BJ (cell line): ENCODE measurements at regions not wholly inside any gene's neighbourhood (a gene's known extent, or its start where the extent isn't known, plus 50 kb on each side); places are given as distances from the start of the nearest gene placed in this dataset.
A peak's percentile ranks its signal among the peaks of the same experiment; 100 is the strongest.
"Not testable (repeated sequence)": the region's sequence is repeated elsewhere in the genome, so short reads cannot be mapped to it uniquely, and the experiment has no call there.

Experiments
- CTCF ChIA-PET: fragments of 350-600 bp; formaldehyde crosslinking; extraction: SDS; loops from one replicate; lab custom pipeline; 2021; ENCODE audit warnings: antibody characterized with exemption, inconsistent platforms; lab: Yijun Ruan, JAX
- POLR2A ChIA-PET: fragments of 300-600 bp; sonication (Branson Sonifier 250); formaldehyde crosslinking; extraction: SDS; loops from one replicate; lab custom pipeline; 2021; ENCODE audit warnings: antibody characterized with exemption; lab: Charles Lee
- DNase-seq: peaks from one replicate; pipeline ENCODE4 v3.0.0-alpha.2; 2011; ENCODE audit warnings: low read depth
- H3K27me3 ChIP-seq: 2 replicates; pipeline ENCODE4 v1.6.0; 2011; ENCODE audit warnings: low read length; ENCODE audit not compliant: control insufficient read depth, insufficient read depth
- H3K36me3 ChIP-seq: 2 replicates; pipeline ENCODE4 v1.5.1; 2011; ENCODE audit warnings: low read length; ENCODE audit not compliant: control insufficient read depth, insufficient read depth
- H3K4me3 ChIP-seq: 2 replicates; pipeline ENCODE4 v1.5.1; 2011; ENCODE audit warnings: low read depth, mild to moderate bottlenecking, control low read depth, low read length
- CTCF ChIP-seq: IDR thresholded peaks from 2 replicates; pipeline ENCODE4 v1.5.1; 2011; ENCODE audit warnings: low read depth, mild to moderate bottlenecking, control low read depth, inconsistent platforms, low read length, moderate library complexity; ENCODE audit not compliant: insufficient read depth

DNA sequence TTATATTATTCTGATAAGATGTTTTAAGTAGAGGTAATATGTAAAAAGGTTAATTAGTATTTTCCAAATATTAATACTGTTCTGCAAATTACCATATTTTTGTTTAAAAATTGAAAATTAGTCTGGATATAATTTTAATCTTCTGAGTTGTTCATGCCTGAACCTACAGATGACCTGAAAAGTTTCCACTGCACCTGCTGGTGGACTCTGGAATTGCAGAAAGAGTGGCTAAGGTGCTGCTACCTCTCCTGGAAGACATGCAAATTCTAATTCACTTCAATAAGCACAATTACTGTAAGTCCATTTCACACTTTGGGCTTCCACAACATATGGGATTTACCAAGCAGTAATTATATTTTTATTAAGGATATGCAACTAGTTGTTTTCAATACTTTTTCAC is 77.7 kb upstream of the OLIG3 start:
- peak; percentile 65 for TF ChIP-seq CTCF
- POLR2A ChIA-PET = no interaction called here
- CTCF ChIA-PET = interaction anchor here (0.5 kb wide), 1 partner anchor 120 kb away, joined by 3 read pairs; no protein-coding TSS in a partner anchor
- Histone ChIP-seq H3K27me3 (peaks cover 2% of the 10 kb centered on the region; the same call in 1 of the 2 replicates), H3K4me3 (no peak overlapping the region), H3K36me3 (no peaks in the 10 kb centered on the region)
- DNase-seq = no peak

DNA sequence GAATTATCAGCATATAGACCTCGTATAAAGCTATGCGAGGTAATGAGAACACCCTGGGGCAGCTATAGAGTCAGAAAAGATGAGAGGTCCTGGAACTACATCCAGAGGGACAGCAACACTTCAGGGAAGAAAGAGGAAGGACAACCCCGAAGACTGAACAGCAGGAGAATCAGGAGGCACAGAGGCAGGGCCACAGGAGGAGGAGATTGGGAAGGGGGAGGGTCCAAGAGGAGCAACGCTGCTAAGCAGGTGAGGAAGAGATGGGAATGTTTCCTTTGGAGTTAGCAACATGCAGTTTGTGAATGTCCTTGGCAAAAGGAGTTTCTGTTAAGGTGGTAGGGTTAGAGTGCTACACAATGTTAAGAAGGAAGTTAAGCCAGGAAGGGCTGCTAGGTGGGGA is 79.5 kb upstream of the OLIG3 start:
- H3K36me3 ChIP-seq = no peaks in the 10 kb centered on the region
- no peak for DNase-seq
- ChIA-PET POLR2A (no interaction called here), CTCF (no interaction called here)
- no peaks in the 10 kb centered on the region for H3K27me3 ChIP-seq
- TF ChIP-seq CTCF = no peak
- no peak overlapping the region for H3K4me3 ChIP-seq

GRCh38 chr6:137579612-137580011 is 85.4 kb upstream of the OLIG3 start:
- no peak overlapping the region for H3K4me3 ChIP-seq
- POLR2A ChIA-PET = no interaction called here
- no peak for DNase-seq
- H3K36me3 ChIP-seq = no peaks in the 10 kb centered on the region
- TF ChIP-seq CTCF = no peak
- H3K27me3 ChIP-seq = peaks cover 2% of the 10 kb centered on the region; the same call in 1 of the 2 replicates
- CTCF ChIA-PET = no interaction called here

DNA sequence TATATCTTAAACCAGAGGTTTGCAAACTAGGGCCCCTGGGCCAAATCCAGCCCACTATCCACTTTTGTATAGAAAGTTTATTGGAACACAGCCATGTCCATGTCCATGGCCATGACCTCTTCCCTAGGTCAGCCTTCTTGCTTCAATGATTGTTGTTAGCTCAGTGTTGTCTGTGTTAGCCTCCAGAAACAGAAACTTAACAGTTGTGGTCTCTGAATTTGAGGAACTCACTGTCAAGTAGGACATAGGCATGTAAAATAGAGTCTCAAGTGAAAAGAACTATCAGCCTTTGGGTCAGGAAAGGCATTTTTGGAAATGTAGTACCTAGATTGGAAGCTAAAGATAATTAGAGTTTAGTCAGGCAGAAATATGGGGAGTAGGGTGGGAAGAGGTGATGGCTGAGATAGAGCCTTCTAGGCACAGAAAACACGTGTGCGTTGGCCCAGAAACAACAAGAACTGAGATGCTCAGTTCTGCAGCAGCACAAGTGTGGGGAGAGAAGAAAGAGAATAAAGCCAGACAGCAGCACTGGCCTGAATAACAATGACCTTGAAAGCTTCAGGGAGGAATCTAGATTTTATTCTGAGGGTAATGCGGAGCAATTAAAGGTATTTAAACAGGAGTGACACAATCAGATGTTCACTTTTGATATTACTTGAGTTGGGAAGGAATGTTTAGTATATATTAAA is 87.0 kb upstream of the OLIG3 start:
- peaks cover 2% of the 10 kb centered on the region; the same call in 1 of the 2 replicates for H3K27me3 ChIP-seq
- no peak for DNase-seq
- H3K4me3 ChIP-seq = no peak overlapping the region
- no peak for TF ChIP-seq CTCF
- H3K36me3 ChIP-seq = no peaks in the 10 kb centered on the region
- ChIA-PET POLR2A (no interaction called here), CTCF (interaction anchor here (1.0 kb wide), 1 partner anchor 92 kb away, joined by 3 read pairs; no protein-coding TSS in a partner anchor)

GRCh38 chr6:137583519-137583918 is 89.3 kb upstream of the OLIG3 start:
- CTCF ChIA-PET, DNase-seq, H3K36me3 ChIP-seq, H3K27me3 ChIP-seq, POLR2A ChIA-PET, H3K4me3 ChIP-seq: not testable (repeated sequence)
